HEK293T (cell line): ENCODE measurements at regions not wholly inside any gene's neighbourhood (a gene's known extent, or its start where the extent isn't known, plus 50 kb on each side); places are given as distances from the start of the nearest gene placed in this dataset.

Experiments used
- CTCF ChIA-PET: fragments of 350-600 bp; formaldehyde crosslinking; extraction: SDS; loops from one replicate; lab custom pipeline; 2021; ENCODE audit warnings: antibody characterized with exemption, inconsistent platforms; lab: Yijun Ruan, JAX
- POLR2A ChIA-PET: fragments of 350-600 bp; formaldehyde crosslinking; extraction: SDS; loops from one replicate; lab custom pipeline; 2020; ENCODE audit warnings: antibody characterized with exemption, inconsistent platforms; lab: Yijun Ruan, JAX
- DNase-seq: peaks from one replicate; pipeline ENCODE4 v3.0.0; 2012; ENCODE audit warnings: mixed read lengths; ENCODE audit errors: extremely low spot score
- ARNT ChIP-seq: fragments of 450-650 bp; IDR thresholded peaks from 2 replicates; pipeline ENCODE4 v1.6.1; 2017; ENCODE audit warnings: mild to moderate bottlenecking
- BHLHE40 ChIP-seq: fragments of 450-650 bp; IDR thresholded peaks from 2 replicates; pipeline ENCODE4 v1.6.1; 2016; ENCODE audit warnings: mild to moderate bottlenecking, moderate library complexity, borderline replicate concordance
- CTBP1 ChIP-seq: fragments of 450-650 bp; IDR thresholded peaks from 2 replicates; pipeline ENCODE4 v1.6.1; 2016; ENCODE audit warnings: borderline replicate concordance
- ELF4 ChIP-seq: fragments of 450-650 bp; IDR thresholded peaks from 2 replicates; pipeline ENCODE4 v1.6.1; 2017; ENCODE audit warnings: antibody characterized with exemption
- FOXA1 ChIP-seq: fragments of 450-650 bp; IDR thresholded peaks from 2 replicates; pipeline ENCODE4 v1.6.1; 2016; ENCODE audit warnings: mild to moderate bottlenecking
- FOXK2 ChIP-seq: fragments of 450-650 bp; IDR thresholded peaks from 2 replicates; pipeline ENCODE4 v1.6.1; 2016; ENCODE audit warnings: mild to moderate bottlenecking
- FOXM1 ChIP-seq: fragments of 450-650 bp; IDR thresholded peaks from 2 replicates; pipeline ENCODE4 v1.6.1; 2017; ENCODE audit warnings: mild to moderate bottlenecking, borderline replicate concordance
- HDGF ChIP-seq: fragments of 450-650 bp; IDR thresholded peaks from 2 replicates; pipeline ENCODE4 v1.6.1; 2017; ENCODE audit warnings: antibody characterized with exemption, borderline replicate concordance
- L3MBTL2 ChIP-seq: fragments of 450-650 bp; conservative IDR thresholded peaks from 2 replicates; pipeline ENCODE4 v1.6.1; 2016; ENCODE audit warnings: mild to moderate bottlenecking
- LEF1 ChIP-seq: fragments of 450-650 bp; IDR thresholded peaks from 2 replicates; pipeline ENCODE4 v1.6.1; 2017; ENCODE audit warnings: mild to moderate bottlenecking, borderline replicate concordance
- NFRKB ChIP-seq: fragments of 450-650 bp; IDR thresholded peaks from 2 replicates; pipeline ENCODE4 v1.6.1; 2016; ENCODE audit warnings: mild to moderate bottlenecking, moderate library complexity
- SP1 ChIP-seq: fragments of 450-650 bp; IDR thresholded peaks from 2 replicates; pipeline ENCODE4 v1.6.1; 2017
- SUZ12 ChIP-seq: fragments of 450-650 bp; IDR thresholded peaks from 2 replicates; pipeline ENCODE4 v1.6.1; 2016; ENCODE audit warnings: mild to moderate bottlenecking
- TARDBP ChIP-seq: fragments of 450-650 bp; IDR thresholded peaks from 2 replicates; pipeline ENCODE4 v1.6.1; 2016
- ZNF384 ChIP-seq: fragments of 450-650 bp; IDR thresholded peaks from 2 replicates; pipeline ENCODE4 v1.6.1; 2016
- TF ChIP-seq, protein P1 (sequence below): fragments of 450-650 bp; IDR thresholded peaks from 2 replicates; pipeline ENCODE4 v1.6.1; 2016

GRCh38 chr1:78715181-78715661 lies 65.6 kb downstream of the IFI44 start:
- no peak for DNase-seq
- TF ChIP-seq HDGF (no peak), CTBP1 (no peak), NFRKB (no peak), ARNT (no peak), ZNF384 (no peak), LEF1 (no peak), FOXM1 (no peak), BHLHE40 (no peak), TARDBP (no peak), SUZ12 (no peak), L3MBTL2 (no peak), FOXA1 (no peak), ELF4 (no peak), SP1 (no peak), FOXK2 (no peak)
- TF ChIP-seq, protein P1, sequence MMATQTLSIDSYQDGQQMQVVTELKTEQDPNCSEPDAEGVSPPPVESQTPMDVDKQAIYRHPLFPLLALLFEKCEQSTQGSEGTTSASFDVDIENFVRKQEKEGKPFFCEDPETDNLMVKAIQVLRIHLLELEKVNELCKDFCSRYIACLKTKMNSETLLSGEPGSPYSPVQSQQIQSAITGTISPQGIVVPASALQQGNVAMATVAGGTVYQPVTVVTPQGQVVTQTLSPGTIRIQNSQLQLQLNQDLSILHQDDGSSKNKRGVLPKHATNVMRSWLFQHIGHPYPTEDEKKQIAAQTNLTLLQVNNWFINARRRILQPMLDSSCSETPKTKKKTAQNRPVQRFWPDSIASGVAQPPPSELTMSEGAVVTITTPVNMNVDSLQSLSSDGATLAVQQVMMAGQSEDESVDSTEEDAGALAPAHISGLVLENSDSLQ: no peak
- ChIA-PET POLR2A (no interaction called here), CTCF (no interaction called here)

- DNase-seq: no peak
- POLR2A ChIA-PET: no interaction called here
- TF ChIP-seq ZNF384 (no peak), SP1 (no peak), BHLHE40 (no peak), CTBP1 (no peak), FOXA1 (no peak), LEF1 (no peak), HDGF (no peak), SUZ12 (no peak), FOXM1 (no peak), ELF4 (no peak), FOXK2 (no peak)
- CTCF ChIA-PET: interaction anchor here (0.6 kb wide), 1 partner anchor 9 kb away, joined by 3 read pairs; no protein-coding TSS in a partner anchor
These were observed 66.6 kb downstream of the IFI44 start for GRCh38 chr1:78716186-78716585.

- ChIA-PET CTCF (no interaction called here), POLR2A (no interaction called here)
- no peak for DNase-seq
- no peak for TF ChIP-seq FOXA1
- TF ChIP-seq, protein P1: no peak
- TF ChIP-seq L3MBTL2: no peak
- TF ChIP-seq ELF4: no peak
- no peak for TF ChIP-seq LEF1
- no peak for TF ChIP-seq FOXK2
- no peak for TF ChIP-seq ARNT
- TF ChIP-seq ZNF384: no peak
- no peak for TF ChIP-seq SP1
- TF ChIP-seq SUZ12: no peak
- no peak for TF ChIP-seq NFRKB
- TF ChIP-seq CTBP1: no peak
- TF ChIP-seq BHLHE40: no peak
- no peak for TF ChIP-seq TARDBP
- TF ChIP-seq FOXM1: no peak
- no peak for TF ChIP-seq HDGF
These were observed 68.9 kb downstream of the IFI44 start for GRCh38 chr1:78718566-78718965.

- ChIA-PET CTCF (no interaction called here), POLR2A (no interaction called here)
- no peak for DNase-seq
- TF ChIP-seq LEF1: no peak
- no peak for TF ChIP-seq L3MBTL2
- TF ChIP-seq FOXM1: no peak
- no peak for TF ChIP-seq ZNF384
- TF ChIP-seq, protein P1: no peak
- TF ChIP-seq FOXA1: no peak
- no peak for TF ChIP-seq FOXK2
- TF ChIP-seq ELF4: no peak
These were observed 71.5 kb downstream of the IFI44 start for GRCh38 chr1:78721136-78721535.

GRCh38 chr1:78722105-78722504 lies 72.5 kb downstream of the IFI44 start:
- ChIA-PET POLR2A (no interaction called here), CTCF (no interaction called here)
- DNase-seq: no peak
- TF ChIP-seq, protein P1: no peak
- TF ChIP-seq SUZ12 (no peak), HDGF (no peak)

- ChIA-PET POLR2A (no interaction called here), CTCF (no interaction called here)
- no peak for TF ChIP-seq FOXM1
- no peak for TF ChIP-seq NFRKB
- TF ChIP-seq, protein P1: no peak
- TF ChIP-seq ZNF384: no peak
- TF ChIP-seq SUZ12: no peak
- TF ChIP-seq FOXA1: no peak
- TF ChIP-seq ELF4: no peak
- TF ChIP-seq LEF1: no peak
- TF ChIP-seq L3MBTL2: no peak
- TF ChIP-seq HDGF: no peak
- no peak for TF ChIP-seq SP1
- no peak for TF ChIP-seq BHLHE40
- TF ChIP-seq TARDBP: no peak
- TF ChIP-seq FOXK2: no peak
- no peak for DNase-seq
These were observed 72.9 kb downstream of the IFI44 start for GRCh38 chr1:78722521-78722920.
